ENCODE measurements at regions not wholly inside any gene's neighbourhood (a gene's known extent, or its start where the extent isn't known, plus 50 kb on each side); places are given as distances from the start of the nearest gene placed in this dataset.

DNA sequence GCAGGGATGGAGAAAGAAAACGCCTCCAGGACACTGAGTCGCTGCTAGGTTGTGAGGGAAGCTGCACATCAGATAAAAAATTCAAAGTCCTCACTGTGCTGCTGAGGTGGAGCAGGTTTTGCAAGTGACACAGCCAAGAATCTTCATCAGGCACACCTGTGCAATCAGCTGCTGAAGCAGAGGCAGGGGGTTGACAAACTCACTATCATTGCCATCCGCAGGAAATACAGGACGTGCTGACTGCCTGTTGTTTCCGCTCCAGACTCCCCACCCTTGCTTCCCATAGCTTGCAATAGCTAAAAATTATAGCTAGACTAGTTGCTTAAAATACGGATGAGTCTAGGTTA lies 147.8 kb upstream of the FHL2 start:
- Histone ChIP-seq H2AFZ (ENCODE audit: low read length) (no peak overlapping the region), H3K18ac (ENCODE audit: low read length) (no peak overlapping the region), H4K91ac (ENCODE audit: low read depth, low read length, poor library complexity) (no peak overlapping the region), H4K8ac (ENCODE audit: low read depth, low read length) (no peak overlapping the region), H3K9ac (ENCODE audit: low read depth, low read length, poor library complexity) (no peak overlapping the region), H3K27ac (replicated peaks; ENCODE audit: low read length) (no peak overlapping the region), H2BK120ac (ENCODE audit: low read depth, low read length) (no peak overlapping the region), H2BK5ac (ENCODE audit: low read length) (no peak overlapping the region), H3K4me3 (ENCODE audit: low read length in 2 of 2) (no peak overlapping the region), H2BK15ac (ENCODE audit: low read length) (no peak overlapping the region), H3K4me2 (ENCODE audit: insufficient read depth, low read length, poor library complexity, severe bottlenecking) (no peak overlapping the region), H3K36me3 (replicated peaks in 1 of 2; ENCODE audit: control insufficient read depth in 2 of 2, insufficient read depth in 2 of 2, low read length in 2 of 2) (no peaks in the 10 kb centered on the region), H3K14ac (ENCODE audit: low read length) (no peak overlapping the region), H2BK12ac (ENCODE audit: low read length) (no peak overlapping the region), H2AK5ac (ENCODE audit: low read depth, low read length) (no peak overlapping the region), H3K23ac (ENCODE audit: low read depth, low read length, poor library complexity) (no peak overlapping the region), H3K4me1 (ENCODE audit: control insufficient read depth in 2 of 2, insufficient read depth in 1 of 2, low read depth in 1 of 2, low read length in 2 of 2) (no peaks in the 10 kb centered on the region), H3K27me3 (ENCODE audit: control insufficient read depth in 3 of 3, insufficient read depth in 3 of 3, low read depth in 1 of 3, low read length in 3 of 3) (peaks cover 0 to 18% (median 0%) of the 10 kb centered on the region in 3 experiments), H3K9me3 (replicated peaks in 1 of 2; ENCODE audit: control insufficient read depth in 2 of 2, insufficient read depth in 1 of 2, low read depth in 1 of 2, low read length in 2 of 2) (no peaks in the 10 kb centered on the region), H3K4ac (ENCODE audit: low read length) (no peak overlapping the region), H3K79me1 (ENCODE audit: low read depth, low read length) (no peaks in the 10 kb centered on the region)
- no CpG with 5 or more reads among the region's 6 CpGs for WGBS, 2 donors (ENCODE audit: extremely low coverage in 2 of 2, insufficient read length in 2 of 2, insufficient replicate concordance in 1 of 2)
- no peak for DNase-seq (ENCODE audit: low spot score)

DNA sequence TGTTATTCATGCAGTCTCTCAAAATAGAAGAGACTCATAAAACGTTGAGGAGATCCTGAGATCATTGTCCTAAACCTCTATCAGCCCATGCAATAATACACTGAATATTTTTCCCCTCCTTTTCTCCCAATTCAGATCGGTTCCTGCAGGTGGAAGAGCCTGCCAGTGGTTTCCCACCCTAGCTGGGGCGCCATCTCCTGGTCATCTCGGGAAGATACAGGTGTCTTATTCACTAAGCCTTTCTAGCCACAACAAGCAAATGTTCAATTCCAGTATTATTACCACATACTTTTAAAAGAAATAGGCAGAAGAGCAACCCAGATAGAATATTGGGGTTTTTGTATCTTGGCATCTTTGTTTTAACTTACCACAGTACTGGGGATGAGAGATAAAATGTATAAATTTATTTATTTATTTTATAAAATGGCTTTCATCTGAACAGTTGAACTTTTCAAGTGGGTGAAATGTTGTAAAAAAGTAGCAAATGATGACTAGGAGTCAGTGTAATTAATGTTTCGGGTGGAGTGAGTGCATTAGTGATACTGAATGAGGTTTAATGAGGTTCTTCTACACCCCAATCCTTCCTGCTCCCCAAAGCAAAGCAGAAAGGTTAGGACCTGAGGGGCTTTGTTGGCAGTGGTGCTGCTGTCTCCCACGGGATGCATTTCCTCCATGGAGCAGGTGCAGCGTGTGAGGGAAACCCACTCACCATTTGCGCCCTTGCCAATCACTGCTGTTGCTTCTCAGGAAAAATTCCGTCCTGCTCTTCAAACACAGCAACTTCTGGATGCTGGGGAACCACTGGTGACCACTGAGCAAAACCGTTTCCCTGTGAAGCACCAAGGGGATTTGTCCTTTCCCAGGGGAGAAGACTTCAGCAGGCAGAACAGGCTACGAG lies 147.1 kb upstream of the FHL2 start:
- Histone ChIP-seq H3K27me3 (ENCODE audit: control insufficient read depth in 3 of 3, insufficient read depth in 3 of 3, low read depth in 1 of 3, low read length in 3 of 3) (peaks cover 0 to 20% (median 0%) of the 10 kb centered on the region in 3 experiments), H3K18ac (ENCODE audit: low read length) (no peak overlapping the region), H3K4me3 (ENCODE audit: low read length in 2 of 2) (no peak overlapping the region), H4K8ac (ENCODE audit: low read depth, low read length) (no peak overlapping the region), H3K36me3 (replicated peaks in 1 of 2; ENCODE audit: control insufficient read depth in 2 of 2, insufficient read depth in 2 of 2, low read length in 2 of 2) (no peaks in the 10 kb centered on the region), H2BK15ac (ENCODE audit: low read length) (no peak overlapping the region), H3K9me3 (replicated peaks in 1 of 2; ENCODE audit: control insufficient read depth in 2 of 2, insufficient read depth in 1 of 2, low read depth in 1 of 2, low read length in 2 of 2) (no peaks in the 10 kb centered on the region), H3K9ac (ENCODE audit: low read depth, low read length, poor library complexity) (no peak overlapping the region), H3K23ac (ENCODE audit: low read depth, low read length, poor library complexity) (no peak overlapping the region), H3K14ac (ENCODE audit: low read length) (no peak overlapping the region), H4K91ac (ENCODE audit: low read depth, low read length, poor library complexity) (no peak overlapping the region), H3K4me1 (ENCODE audit: control insufficient read depth in 2 of 2, insufficient read depth in 1 of 2, low read depth in 1 of 2, low read length in 2 of 2) (no peaks in the 10 kb centered on the region), H2BK12ac (ENCODE audit: low read length) (no peak overlapping the region), H2BK120ac (ENCODE audit: low read depth, low read length) (no peak overlapping the region), H3K4ac (ENCODE audit: low read length) (no peak overlapping the region), H2AK5ac (ENCODE audit: low read depth, low read length) (no peak overlapping the region), H3K27ac (replicated peaks; ENCODE audit: low read length) (no peak overlapping the region), H2AFZ (ENCODE audit: low read length) (no peak overlapping the region), H2BK5ac (ENCODE audit: low read length) (no peak overlapping the region), H3K4me2 (ENCODE audit: insufficient read depth, low read length, poor library complexity, severe bottlenecking) (no peak overlapping the region), H3K79me1 (ENCODE audit: low read depth, low read length) (no peaks in the 10 kb centered on the region)
- WGBS, 2 donors (ENCODE audit: extremely low coverage in 2 of 2, insufficient read length in 2 of 2, insufficient replicate concordance in 1 of 2), result no CpG with 5 or more reads among the region's 11 CpGs
- peak; percentile 57 for DNase-seq (ENCODE audit: low spot score)

DNA sequence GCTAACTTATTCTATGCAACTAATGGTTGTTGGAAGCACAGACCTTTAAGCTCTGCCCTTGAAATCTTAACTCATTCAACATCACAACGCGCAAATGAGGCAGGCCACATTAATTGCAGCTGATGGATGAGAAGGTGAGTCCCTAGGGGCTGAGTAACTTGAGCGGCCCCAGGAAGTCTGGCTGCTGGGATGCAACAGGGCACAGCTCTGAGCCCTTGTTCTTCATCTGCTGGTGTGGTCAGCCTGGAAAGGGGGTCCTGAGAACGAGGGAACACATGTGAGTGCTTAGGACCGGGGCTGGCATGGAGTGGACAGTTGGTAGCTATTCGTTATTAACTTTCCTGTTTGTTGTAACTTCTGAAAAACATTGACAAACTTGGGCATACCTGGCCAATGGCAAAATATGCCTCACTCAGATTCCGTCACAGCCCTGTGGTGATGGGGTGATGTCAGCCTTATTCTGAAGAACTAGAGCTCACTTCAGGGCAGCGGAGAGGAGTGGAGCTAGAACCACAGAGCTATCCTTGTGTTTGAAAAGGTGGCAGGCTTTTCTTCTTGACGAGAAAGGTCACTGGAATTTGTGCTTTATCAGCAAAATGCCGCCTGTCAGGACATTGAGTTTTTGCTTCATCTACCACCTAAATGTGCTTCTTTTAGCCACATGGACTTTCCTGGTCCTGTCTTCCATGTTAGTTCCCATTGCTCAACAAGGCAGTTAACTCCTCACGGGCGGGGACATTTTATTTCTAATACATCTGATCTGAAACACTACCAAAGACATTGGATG lies 145.9 kb upstream of the FHL2 start:
- Histone ChIP-seq H3K79me1 (ENCODE audit: low read depth, low read length) (no peaks in the 10 kb centered on the region), H3K4me1 (ENCODE audit: control insufficient read depth in 2 of 2, insufficient read depth in 1 of 2, low read depth in 1 of 2, low read length in 2 of 2) (no peaks in the 10 kb centered on the region), H3K9me3 (replicated peaks in 1 of 2; ENCODE audit: control insufficient read depth in 2 of 2, insufficient read depth in 1 of 2, low read depth in 1 of 2, low read length in 2 of 2) (no peaks in the 10 kb centered on the region), H3K36me3 (replicated peaks in 1 of 2; ENCODE audit: control insufficient read depth in 2 of 2, insufficient read depth in 2 of 2, low read length in 2 of 2) (no peaks in the 10 kb centered on the region), H3K4ac (ENCODE audit: low read length) (no peak overlapping the region), H4K8ac (ENCODE audit: low read depth, low read length) (no peak overlapping the region), H3K18ac (ENCODE audit: low read length) (no peak overlapping the region), H4K91ac (ENCODE audit: low read depth, low read length, poor library complexity) (no peak overlapping the region), H3K27ac (replicated peaks; ENCODE audit: low read length) (no peak overlapping the region), H2BK12ac (ENCODE audit: low read length) (no peak overlapping the region), H2AFZ (ENCODE audit: low read length) (no peak overlapping the region), H3K23ac (ENCODE audit: low read depth, low read length, poor library complexity) (no peak overlapping the region), H2AK5ac (ENCODE audit: low read depth, low read length) (no peak overlapping the region), H3K4me3 (ENCODE audit: low read length in 2 of 2) (no peak overlapping the region), H2BK15ac (ENCODE audit: low read length) (no peak overlapping the region), H3K14ac (ENCODE audit: low read length) (no peak overlapping the region), H2BK5ac (ENCODE audit: low read length) (no peak overlapping the region), H3K9ac (ENCODE audit: low read depth, low read length, poor library complexity) (no peak overlapping the region), H3K4me2 (ENCODE audit: insufficient read depth, low read length, poor library complexity, severe bottlenecking) (no peak overlapping the region), H3K27me3 (ENCODE audit: control insufficient read depth in 3 of 3, insufficient read depth in 3 of 3, low read depth in 1 of 3, low read length in 3 of 3) (peaks cover 0 to 20% (median 0%) of the 10 kb centered on the region in 3 experiments), H2BK120ac (ENCODE audit: low read depth, low read length) (no peak overlapping the region)
- no CpG with 5 or more reads among the region's 12 CpGs for WGBS, 2 donors (ENCODE audit: extremely low coverage in 2 of 2, insufficient read length in 2 of 2, insufficient replicate concordance in 1 of 2)
- no peak for DNase-seq (ENCODE audit: low spot score)
